Central memory CD4-positive, alpha-beta T cell (primary cell): ENCODE measurements at regions not wholly inside any gene's neighbourhood (a gene's known extent, or its start where the extent isn't known, plus 50 kb on each side); places are given as distances from the start of the nearest gene placed in this dataset.
"Not testable (repeated sequence)": the region's sequence is repeated elsewhere in the genome, so short reads cannot be mapped to it uniquely, and the experiment has no call there.

ENCODE experiments used
- DNase-seq: peaks from one replicate; pipeline ENCODE4 v3.0.0; 2022

DNA sequence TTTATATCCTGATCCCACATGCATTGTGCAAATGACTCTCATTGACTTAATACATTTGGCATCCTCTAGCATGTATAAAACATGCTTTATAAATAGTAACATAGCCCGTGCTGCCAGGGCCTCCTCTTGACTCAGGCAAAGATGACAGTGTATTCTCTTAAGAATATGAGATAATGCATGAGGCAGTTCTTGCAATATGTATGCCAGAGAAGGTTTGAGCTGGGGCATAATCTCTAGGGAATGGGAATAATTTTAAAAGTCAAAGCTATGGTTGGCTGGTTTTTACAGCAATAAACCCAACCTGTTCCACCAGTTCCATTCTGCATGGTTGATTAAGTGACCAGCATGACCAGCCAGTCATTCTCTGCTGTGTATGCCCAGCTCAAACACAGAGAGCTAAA lies 179.0 kb upstream of the PFN2 start:
- no peak for DNase-seq

DNA sequence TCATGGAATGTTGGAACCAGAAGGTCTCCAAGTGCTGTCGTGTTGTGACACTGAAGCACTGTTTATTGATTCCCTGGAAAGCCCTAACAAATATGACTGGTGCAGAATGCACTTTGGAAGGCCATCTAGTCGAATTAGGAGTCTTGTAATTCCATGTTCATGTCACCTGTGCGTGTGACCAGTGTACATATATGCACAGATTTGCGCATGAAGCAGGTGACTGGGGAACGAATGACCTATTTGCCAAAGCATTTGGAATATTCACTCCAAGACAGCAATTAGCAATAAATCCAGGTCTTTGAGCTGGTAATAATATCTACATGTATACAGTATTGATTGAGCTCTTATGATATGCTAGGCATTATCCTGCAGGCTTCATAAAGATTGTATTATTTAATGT lies 177.5 kb upstream of the PFN2 start:
- no peak for DNase-seq

DNA sequence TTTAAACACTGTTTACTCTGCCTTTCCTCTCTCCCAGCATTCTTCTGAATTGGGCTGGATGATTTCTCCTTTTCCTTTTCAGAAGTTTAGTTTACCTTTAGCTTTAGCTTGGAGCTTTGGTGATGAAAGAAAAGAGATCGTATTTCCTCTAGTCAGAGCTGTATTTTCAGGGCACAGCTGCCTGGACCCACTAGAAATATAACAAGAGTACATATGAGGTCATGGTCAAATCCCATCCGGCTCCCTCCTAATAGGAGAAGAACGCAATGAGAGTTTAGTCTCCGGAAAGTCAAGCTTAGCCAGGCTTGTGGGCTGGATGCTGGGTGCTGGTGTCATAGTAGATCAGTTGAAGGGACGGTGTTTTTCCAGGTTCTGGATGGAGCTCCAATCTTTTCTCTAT lies 177.1 kb upstream of the PFN2 start:
- no peak for DNase-seq

DNA sequence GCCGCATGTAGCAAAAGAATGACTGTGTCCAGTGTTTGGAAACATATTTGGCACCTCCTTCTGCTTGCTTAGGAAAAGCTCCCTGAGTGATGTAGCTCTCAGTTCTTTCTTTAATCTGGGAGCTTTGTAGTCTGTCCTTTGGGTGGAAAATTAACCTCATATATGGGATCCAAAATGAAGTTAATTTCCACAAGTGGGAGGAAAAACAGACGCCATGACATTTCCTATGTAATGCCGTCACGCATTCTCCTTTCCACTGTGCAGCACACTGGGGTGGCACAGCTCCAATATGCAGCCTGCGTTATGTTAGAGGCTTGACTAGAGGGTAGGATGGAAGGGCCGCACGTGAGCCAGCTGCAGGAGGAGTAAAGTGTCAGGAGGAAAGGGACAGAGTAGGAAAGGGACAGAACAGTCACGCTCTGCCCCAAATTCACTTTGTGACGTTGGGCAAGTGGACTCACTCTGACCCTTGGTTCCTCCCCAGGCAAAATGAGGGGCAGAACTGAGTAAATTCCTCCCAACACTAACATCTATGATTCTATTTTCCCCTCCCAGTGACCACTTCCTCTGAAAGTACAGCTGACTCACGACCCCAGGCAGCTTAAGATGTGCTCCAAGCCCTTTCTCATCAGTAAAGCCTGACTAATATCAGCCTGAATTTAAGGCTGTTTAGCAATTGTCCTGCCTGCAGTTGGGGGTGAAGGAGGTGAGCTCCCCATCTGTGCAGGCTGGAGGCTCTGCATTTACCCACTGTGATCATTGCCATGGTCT lies 176.5 kb upstream of the PFN2 start:
- no peak for DNase-seq

DNA sequence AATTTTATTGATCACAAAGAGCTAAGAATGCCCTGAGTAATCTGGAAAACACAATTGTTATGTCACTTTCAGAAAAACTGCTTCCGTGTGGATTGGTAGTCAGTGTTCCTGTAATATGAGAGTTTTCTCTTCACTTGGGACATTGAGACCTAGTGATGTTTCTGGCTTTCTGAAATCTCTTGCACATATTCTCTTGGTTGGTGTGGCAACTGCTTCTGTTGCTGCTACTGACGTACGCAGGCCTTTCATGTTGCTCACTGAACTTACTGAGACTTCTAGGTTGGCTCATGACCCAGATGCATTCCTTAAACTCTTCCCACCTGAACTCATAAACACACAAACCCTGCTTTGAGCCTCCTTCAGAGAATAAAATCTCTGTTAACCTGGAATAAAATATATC lies 175.0 kb upstream of the PFN2 start:
- no peak for DNase-seq

DNA sequence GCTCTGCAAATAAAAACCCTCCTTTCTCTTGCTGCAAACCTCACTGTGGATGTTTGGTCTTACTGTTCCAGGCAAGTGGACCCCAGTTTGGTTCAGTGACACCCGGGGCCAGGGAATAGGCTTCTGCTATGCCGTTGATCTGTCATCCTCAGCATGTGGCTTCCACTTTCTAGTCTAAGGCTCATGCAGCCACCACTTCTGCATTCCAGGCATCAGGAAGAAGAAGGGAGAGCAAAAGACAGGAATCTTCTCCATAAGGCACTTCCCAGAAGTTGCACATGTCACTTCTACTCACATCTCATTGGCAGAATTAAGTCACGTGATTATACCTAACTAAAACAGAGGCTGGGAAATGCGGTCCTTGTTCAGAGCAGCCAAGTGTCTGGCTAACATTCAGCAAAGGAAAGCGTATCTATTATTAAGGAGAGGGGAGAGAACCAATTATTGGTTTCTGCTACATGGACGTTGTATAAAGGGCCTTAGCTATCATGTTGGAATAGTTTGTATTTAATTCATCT lies 173.6 kb upstream of the PFN2 start:
- no peak for DNase-seq

DNA sequence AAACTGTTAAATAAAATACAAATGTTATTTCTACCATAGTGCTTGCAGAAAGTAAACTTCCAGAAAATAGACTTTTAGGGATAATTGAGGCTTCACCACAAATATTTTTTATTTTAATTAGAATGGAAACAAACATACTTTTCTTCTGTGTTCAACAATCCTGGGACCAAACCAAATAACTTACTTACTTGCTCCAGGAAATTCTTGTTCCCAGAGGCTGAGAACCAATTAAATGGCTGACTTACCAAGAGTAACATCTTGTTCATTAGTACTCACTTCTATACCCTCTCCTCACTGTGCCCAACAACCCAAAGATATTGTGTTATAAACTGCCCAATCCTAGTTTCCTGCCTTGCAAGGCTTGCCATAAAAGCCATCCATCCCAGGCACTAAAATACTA lies 172.2 kb upstream of the PFN2 start:
- no peak for DNase-seq

DNA sequence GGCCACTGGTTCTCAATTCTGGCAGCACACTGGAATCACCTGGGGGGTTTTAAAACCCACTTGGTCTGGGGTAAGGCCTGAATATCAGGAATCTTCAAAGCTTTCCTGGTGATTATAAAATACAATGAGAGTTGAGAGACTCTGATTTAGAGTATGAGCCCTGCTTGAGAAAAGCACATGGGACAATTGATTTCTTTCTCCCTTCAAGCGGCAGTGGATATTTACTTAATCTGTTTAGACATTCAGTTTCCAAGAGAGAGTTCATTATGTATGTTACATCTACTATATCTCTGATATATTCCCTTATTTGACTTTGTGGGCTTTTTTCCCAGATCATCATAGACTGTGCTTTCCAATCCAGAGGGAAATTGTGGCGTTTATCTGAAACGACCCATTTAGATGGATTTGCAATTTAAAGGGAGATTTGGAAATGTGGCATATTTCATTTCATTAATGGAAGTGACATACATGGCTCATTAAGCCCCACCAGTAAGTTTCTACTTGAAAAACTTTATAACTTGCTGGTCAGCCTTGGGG lies 171.2 kb upstream of the PFN2 start:
- DNase-seq: no peak

DNA sequence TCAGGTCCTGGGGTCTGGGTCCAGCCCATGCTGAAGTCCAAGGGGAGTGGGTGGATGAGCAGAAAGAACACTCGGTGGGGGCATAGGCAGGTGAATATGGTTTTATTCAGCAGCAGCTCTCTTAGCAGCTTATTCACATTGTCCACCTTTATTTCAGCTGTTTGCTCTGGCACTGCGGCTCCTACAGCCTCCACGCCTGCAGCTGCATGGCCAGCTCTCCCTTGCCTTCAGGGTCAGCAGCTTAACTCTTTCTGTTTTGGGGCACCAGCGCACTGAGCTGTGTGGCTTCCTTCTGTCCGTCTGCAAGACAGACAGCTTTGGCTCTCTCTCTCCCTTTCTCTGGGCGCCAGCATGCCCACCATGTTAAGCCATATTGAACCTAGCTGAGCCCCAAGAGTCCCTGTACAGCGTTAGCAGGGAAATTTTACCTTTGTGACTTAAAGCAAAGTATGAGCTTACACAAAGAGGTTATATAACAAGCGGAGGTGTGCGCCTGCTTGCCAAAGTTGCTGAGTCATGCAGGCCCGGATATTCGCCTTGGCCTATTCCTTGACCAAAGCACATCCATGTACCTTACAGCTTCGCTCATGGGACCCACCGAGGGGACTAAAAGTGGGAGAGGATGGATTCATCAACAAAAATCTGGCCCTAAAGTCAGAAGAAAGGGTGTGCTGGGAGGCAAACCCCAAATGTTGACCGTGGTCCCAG lies 170.1 kb upstream of the PFN2 start:
- DNase-seq: no peak

DNA sequence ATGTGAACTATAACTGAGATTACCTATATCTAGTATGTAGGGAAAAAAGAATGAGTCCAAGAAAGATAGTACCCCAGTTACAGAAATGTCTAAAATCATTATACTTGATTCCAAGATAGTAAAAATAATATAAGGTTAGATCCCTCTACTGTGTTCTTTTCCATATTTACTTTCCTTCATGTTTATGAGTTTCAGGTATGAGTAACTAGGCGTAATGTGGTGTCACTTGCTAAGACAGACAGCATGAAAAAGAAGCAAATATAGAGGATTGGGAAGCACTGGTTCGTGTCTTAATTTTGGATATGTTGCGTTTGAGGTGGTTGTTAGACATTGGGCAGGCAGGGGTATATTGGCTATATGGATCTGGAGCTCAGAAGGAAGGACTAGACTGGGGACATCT lies 168.1 kb upstream of the PFN2 start:
- DNase-seq: no peak

DNA sequence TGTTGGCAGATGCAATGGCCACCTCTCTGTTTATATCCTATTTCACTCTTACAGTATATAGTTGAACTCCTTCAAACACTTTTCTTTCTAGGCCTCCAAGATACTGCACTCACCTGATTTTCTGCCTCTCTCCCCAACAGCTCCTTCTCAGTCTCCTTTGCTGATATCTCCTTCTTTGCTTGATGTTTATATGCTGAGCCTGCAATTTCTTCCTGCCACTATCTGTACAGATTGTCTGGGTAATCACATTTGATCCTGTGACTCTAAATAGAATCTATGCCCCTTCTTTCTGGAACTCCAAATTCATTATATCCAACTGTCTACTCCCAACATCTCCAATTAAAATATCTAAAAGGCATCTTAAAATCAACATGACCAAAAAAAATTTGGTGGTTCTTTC lies 165.5 kb upstream of the PFN2 start:
- no peak for DNase-seq

DNA sequence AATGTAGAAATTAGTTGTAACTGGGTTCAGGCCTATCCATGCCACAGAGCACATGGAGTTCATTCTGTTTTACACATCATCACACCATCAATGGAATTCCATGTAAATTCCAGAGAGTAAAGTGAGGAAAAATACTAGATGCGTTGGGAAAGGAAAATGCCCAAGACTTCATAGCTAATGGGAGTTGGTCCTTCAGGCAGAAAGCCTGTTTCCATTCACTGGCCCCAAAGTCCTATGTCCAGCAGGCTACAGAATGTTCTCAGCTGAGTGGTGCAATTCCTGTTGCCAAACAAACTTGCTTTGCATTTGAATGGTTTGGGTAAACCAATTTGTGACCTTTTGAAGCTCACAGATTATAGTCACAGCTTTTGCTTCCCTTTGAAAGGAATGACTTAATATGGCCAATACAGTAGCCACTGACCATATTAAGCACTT lies 164.6 kb upstream of the PFN2 start:
- DNase-seq: no peak

DNA sequence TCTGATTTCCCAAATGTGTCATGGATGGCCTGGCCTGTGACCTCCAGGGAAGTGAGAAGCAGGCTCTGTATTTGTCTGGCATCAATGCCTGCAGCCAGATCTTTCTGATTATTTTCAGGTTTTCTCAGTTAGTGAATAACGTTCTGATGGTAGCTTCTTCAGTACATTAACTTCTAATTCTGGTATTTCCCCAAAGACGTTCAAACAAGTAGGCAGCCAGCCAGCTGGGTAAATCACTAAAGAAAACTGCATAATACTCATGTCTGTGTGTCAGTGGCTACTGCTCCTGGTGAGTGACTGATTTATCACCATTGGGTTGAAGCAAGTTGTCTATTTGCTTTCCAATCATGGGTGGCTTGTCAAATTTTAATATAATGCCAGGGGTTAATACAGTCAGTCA lies 162.6 kb upstream of the PFN2 start:
- DNase-seq: no peak

DNA sequence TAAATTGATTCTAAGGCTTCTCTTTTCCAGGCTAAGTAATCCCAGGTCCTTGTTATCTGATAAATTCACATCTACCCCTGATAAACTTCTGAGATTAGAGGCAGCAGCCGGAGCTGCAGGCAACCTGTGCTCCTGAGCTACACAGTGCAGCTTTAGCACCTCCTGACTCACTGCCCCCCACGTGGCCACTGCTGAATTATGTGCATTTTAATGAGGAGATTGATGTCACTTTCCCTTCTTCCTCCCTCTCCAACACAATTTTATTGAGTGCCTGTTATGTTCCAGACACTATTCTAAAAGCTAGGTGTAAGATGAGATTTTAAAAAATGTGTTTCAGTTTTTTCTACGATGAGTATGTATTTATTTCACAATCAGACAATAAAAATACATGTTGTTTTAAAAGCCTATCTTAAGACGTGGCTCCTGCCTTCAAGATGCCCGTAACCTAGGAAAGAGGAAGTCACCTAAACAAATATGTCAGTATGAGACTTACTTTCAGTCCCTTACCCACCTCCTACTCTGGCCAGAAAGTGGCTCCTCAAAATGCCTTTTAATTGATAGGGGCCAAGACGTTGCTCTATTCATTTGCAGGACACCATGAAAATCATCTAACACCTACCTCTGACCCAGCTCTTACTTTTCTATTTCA lies 161.5 kb upstream of the PFN2 start:
- no peak for DNase-seq

DNA sequence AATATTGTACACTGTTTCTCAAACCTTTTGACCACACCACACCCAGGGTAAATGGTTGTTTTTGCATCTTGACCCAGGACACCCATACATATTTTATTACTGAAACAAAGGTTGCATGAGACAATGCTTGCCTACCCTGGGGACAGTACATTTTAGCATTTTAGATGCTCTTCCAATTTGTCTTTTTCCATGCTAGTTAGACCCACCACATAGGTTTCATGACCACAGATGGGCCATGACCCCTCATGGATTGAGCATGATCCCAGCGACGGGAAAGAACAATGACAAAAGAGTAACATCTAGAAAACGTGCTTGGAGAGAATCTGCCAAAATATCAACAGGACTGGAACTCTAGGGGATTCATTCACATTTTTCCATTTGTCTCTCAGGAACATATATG lies 161.0 kb upstream of the PFN2 start:
- DNase-seq: no peak

DNA sequence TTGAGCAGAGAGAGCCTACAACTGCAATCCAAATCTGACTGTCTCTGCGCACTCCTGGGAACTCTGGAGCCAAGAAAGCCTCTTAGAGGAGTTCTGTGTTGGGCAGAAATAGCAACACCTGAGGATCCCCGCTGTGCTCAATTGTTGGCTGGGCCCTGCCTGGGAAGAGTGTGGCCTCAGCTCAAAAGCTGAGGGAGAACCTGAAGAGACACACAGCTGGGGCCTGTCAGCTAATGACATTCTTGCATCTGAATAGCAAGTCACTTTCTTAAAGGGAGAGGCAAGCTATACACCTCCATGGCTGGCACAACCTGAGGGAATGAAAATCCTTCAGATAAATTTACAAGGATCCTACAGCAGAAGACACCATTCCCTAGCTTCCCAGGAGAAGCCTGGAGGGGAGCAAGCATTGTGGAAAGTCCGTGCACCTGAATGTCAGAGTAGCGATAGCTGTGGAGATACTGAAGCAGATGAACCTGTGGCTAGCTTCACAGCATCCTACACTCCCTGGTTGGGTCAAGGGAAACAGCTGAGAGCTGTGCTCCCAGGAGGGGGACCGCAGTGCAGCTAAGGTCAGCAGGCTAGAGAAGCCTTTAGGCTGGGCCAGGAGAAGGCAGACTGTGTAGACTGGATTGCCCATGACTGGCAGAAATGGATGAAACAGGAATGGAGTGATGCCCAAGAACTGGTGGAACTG lies 159.9 kb upstream of the PFN2 start:
- no peak for DNase-seq

DNA sequence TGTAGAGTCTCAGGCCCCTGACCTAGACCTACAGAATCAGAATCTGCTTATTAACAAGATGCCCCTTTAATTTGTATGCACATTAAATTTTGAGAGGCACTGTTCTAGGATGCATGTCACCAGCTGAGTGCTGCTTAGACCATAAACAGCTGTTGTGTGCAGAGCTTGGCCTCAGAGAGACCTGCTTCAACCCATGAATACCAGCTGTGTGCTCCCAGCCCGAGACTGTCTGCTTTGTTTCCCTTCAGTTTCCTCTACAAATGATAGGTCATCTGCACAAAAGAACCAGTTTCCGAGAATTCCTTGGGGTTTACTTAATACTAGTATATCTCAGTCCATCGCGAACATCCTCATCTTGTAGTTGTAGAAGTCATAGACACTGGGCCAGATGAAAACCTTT lies 158.5 kb upstream of the PFN2 start:
- no peak for DNase-seq

DNA sequence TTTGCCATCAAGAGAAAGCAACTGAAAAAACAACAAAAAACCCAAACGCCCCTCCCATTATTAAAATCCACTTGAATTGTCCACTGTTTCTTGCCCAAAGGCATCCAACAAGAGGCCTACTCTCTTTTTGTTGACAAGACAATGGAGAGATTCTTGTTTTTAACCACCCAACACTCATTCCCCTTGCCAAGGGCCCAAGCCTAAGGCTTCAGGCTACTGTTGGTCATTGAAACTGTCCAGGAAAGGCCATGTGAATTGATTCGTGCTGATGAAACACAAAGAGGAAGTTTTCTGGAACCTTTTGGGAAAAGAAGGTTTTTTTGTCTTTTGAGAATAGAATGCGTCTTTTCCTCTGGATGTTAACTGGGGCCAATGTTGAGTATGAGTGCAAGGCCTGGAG lies 157.4 kb upstream of the PFN2 start:
- DNase-seq: no peak

DNA sequence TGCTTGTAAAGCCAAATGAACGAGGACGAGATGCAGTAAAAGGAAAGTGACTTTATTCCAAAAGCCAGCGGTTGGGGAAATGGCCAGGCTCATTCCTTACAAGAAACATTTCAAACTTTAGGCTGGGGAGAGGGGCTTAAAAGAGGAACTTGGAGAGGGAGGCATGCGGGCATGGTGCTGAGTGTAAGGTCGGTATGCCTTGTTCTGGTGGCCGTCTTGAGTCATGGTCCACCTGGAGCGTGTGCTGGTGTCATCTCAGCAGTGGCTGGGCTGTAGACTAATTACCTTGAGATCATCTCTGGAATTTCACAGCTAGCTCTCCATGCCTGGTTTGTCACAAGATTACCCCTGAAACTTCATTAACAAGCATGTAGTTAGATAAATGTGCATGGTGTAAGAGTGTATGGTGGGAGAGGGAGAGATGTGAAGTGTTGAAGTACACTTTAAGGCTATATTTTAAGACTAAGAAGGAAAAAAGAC lies 156.4 kb upstream of the PFN2 start:
- DNase-seq: no peak

DNA sequence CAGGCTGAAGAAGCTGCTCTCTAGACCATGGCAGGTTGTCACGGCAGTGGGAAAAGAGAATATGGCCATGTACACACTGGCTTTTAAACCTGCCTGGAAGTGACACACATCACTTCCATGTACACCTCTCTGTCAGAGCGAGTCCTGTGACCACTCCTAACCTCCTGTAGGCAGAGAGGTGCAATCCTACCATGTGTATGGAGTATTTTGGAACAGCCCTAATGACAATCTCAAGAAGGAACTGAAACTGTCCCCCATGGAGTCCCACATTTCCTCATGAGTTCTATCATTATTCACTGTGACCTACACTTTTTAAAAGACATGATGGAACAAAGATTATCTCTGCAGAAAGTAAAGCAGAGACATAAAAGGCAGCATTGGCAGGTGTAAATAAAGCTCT lies 153.4 kb upstream of the PFN2 start:
- DNase-seq: no peak

DNA sequence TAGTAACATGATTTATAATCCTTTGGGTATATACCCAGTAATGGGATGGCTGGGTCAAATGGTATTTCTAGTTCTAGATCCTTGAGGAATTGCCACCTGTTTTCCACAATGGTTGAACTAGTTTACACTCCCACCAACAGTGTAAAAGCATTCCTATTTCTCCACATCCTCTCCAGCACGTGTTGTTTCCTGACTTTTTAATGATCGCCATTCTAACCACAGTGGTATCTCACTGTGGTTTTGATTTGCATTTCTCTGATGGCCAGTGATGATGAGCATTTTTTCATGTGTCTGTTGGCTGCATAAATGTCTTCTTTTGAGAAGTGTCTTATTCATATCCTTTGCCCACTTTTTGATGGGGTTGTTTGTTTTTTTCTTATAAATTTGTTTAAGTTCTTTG lies 152.6 kb upstream of the PFN2 start:
- DNase-seq: not testable (repeated sequence)

DNA sequence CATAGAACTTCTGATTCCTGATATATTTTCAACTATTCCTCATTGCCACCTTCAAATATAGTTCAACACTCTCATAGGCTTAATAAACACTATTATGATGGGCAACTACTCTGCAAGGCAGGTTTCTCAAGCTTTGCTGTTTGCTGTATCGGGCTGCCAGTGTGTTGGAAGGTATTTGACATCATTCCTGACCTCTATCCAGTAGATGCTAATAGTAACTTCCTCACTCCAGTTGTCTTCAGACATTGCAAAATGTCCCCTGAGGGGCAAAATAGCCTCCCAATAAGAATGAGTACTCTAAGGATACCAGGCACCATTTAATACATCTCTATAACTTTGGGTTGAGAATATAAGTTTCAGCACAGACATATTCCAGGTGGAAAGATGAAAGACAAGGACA lies 147.5 kb upstream of the PFN2 start:
- DNase-seq: no peak

DNA sequence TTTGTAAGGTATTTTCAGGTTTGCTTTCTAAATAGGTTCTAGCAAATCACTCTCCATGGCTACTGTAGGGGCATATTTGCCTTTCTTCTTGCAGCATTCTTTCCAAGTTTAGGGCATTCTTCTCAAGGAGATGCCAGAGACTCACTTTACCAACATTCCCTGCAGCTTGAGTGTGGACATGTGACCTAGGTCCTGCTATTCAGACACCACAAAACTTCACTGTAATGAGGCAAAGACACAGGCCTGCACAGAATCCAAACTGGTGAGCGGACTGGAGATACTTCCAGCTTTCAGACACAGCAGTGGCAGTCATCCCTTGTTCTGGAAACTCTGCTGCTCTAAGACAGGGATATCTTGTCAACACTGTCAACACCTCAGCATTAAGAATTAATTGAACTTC lies 146.4 kb upstream of the PFN2 start:
- DNase-seq: no peak
